Stimulated activated naive B cell treated with anti-CD40 and anti-IgM and Interleukin-4, amounts not matched to agents 10 μg/mL and 1 μg/mL and 100 μg/mL, for 72 hours (primary cell): ENCODE measurements at regions not wholly inside any gene's neighbourhood (a gene's known extent, or its start where the extent isn't known, plus 50 kb on each side); places are given as distances from the start of the nearest gene placed in this dataset.

ENCODE experiments used
- ATAC-seq, 2 donors: fragments of 150-1000 bp; cut with Tn5 transposase; replicated peaks; 2 replicates each; pipeline ENCODE4 v1.10.0; 2021; ENCODE audit warnings: moderate library complexity in 1 of 2
- DNase-seq: peaks from one replicate; pipeline ENCODE4 v3.0.0; 2021
- H3K27ac Mint-ChIP-seq: one replicate; pipeline ENCODE4 v1.8.0; 2022; ENCODE audit warnings: mild to moderate bottlenecking, mixed read lengths
- H3K27me3 Mint-ChIP-seq, 2 donors: one replicate each; pipeline ENCODE4 v1.8.0; 2022; ENCODE audit warnings: mixed read lengths in 2 of 2
- H3K36me3 Mint-ChIP-seq, 2 donors: one replicate each; pipeline ENCODE4 v1.8.0; 2022; ENCODE audit warnings: mixed read lengths in 2 of 2, mild to moderate bottlenecking in 1 of 2
- H3K4me1 Mint-ChIP-seq, 2 donors: one replicate each; pipeline ENCODE4 v1.8.0; 2022; ENCODE audit warnings: mixed read lengths in 2 of 2, mild to moderate bottlenecking in 1 of 2
- H3K4me3 Mint-ChIP-seq, 2 donors: one replicate each; pipeline ENCODE4 v1.8.0; 2022; ENCODE audit warnings: mild to moderate bottlenecking in 2 of 2, mixed read lengths in 2 of 2, moderate library complexity in 1 of 2
- H3K9me3 Mint-ChIP-seq, 2 donors: one replicate each; pipeline ENCODE4 v1.8.0; 2022; ENCODE audit warnings: mixed read lengths in 2 of 2, mild to moderate bottlenecking in 1 of 2

- DNase-seq (no peak), ATAC-seq (no peak)
- no peaks in the 10 kb centered on the region for H3K9me3 Mint-ChIP-seq
- H3K4me1 Mint-ChIP-seq = no peaks in the 10 kb centered on the region
- no peaks in the 10 kb centered on the region for H3K27me3 Mint-ChIP-seq
- no peak overlapping the region for H3K4me3 Mint-ChIP-seq
- H3K27ac Mint-ChIP-seq = no peak overlapping the region
- H3K36me3 Mint-ChIP-seq = no peaks in the 10 kb centered on the region
These were observed 70.1 kb upstream of the PLPP4 start for GRCh38 chr10:120386896-120387295.

- no peak overlapping the region for H3K27ac Mint-ChIP-seq
- H3K4me3 Mint-ChIP-seq = no peak overlapping the region
- DNase-seq = no peak
- no peaks in the 10 kb centered on the region for H3K4me1 Mint-ChIP-seq
- no peak for ATAC-seq
- no peaks in the 10 kb centered on the region for H3K9me3 Mint-ChIP-seq
- no peaks in the 10 kb centered on the region for H3K27me3 Mint-ChIP-seq
- H3K36me3 Mint-ChIP-seq = no peaks in the 10 kb centered on the region
These were observed 69.7 kb upstream of the PLPP4 start for GRCh38 chr10:120387326-120387725.

GRCh38 chr10:120392245-120392644 lies 64.8 kb upstream of the PLPP4 start:
- H3K27me3 Mint-ChIP-seq = peaks cover 6% of the 10 kb centered on the region in 2 donors
- DNase-seq (no peak), ATAC-seq (no peak)
- H3K4me3 Mint-ChIP-seq = no peak overlapping the region
- H3K36me3 Mint-ChIP-seq = no peaks in the 10 kb centered on the region
- no peak overlapping the region for H3K27ac Mint-ChIP-seq
- no peaks in the 10 kb centered on the region for H3K4me1 Mint-ChIP-seq
- H3K9me3 Mint-ChIP-seq = no peaks in the 10 kb centered on the region

- H3K4me1 Mint-ChIP-seq = no peaks in the 10 kb centered on the region
- no peak overlapping the region for H3K4me3 Mint-ChIP-seq
- H3K27ac Mint-ChIP-seq = no peak overlapping the region
- ATAC-seq (no peak), DNase-seq (no peak)
- H3K9me3 Mint-ChIP-seq = no peaks in the 10 kb centered on the region
- no peaks in the 10 kb centered on the region for H3K36me3 Mint-ChIP-seq
- H3K27me3 Mint-ChIP-seq = peaks cover 6% of the 10 kb centered on the region in 2 donors
These were observed 64.4 kb upstream of the PLPP4 start for GRCh38 chr10:120392671-120393079.

- no peak for DNase-seq
- no peak overlapping the region for H3K4me3 Mint-ChIP-seq
- no peak overlapping the region for H3K27ac Mint-ChIP-seq
- H3K27me3 Mint-ChIP-seq = peaks cover 6% of the 10 kb centered on the region in 2 donors
- ATAC-seq = no peak
- no peaks in the 10 kb centered on the region for H3K4me1 Mint-ChIP-seq
- H3K36me3 Mint-ChIP-seq = no peaks in the 10 kb centered on the region
- H3K9me3 Mint-ChIP-seq = peaks cover 0 to 1% of the 10 kb centered on the region in 2 donors
These were observed 62.6 kb upstream of the PLPP4 start for GRCh38 chr10:120394446-120394845.

- H3K27ac Mint-ChIP-seq = no peak overlapping the region
- no peaks in the 10 kb centered on the region for H3K4me1 Mint-ChIP-seq
- no peaks in the 10 kb centered on the region for H3K36me3 Mint-ChIP-seq
- H3K9me3 Mint-ChIP-seq = peaks cover 0 to 1% of the 10 kb centered on the region in 2 donors
- peaks cover 6% of the 10 kb centered on the region in 2 donors for H3K27me3 Mint-ChIP-seq
- DNase-seq (no peak), ATAC-seq (no peak)
- H3K4me3 Mint-ChIP-seq = no peak overlapping the region
These were observed 60.8 kb upstream of the PLPP4 start for GRCh38 chr10:120396228-120396627.

- no peaks in the 10 kb centered on the region for H3K36me3 Mint-ChIP-seq
- H3K4me3 Mint-ChIP-seq = no peak overlapping the region
- ATAC-seq (no peak), DNase-seq (no peak)
- H3K4me1 Mint-ChIP-seq = no peaks in the 10 kb centered on the region
- H3K9me3 Mint-ChIP-seq = peaks cover 0 to 1% of the 10 kb centered on the region in 2 donors
- H3K27ac Mint-ChIP-seq = no peak overlapping the region
- H3K27me3 Mint-ChIP-seq = peaks cover 6% of the 10 kb centered on the region in 2 donors
These were observed 58.8 kb upstream of the PLPP4 start for GRCh38 chr10:120398180-120398579.

GRCh38 chr10:120400601-120401000 lies 56.4 kb upstream of the PLPP4 start:
- Mint-ChIP-seq H3K27me3 (peaks cover 0 to 7% of the 10 kb centered on the region in 2 donors), H3K4me3 (no peak overlapping the region), H3K4me1 (no peaks in the 10 kb centered on the region), H3K36me3 (no peaks in the 10 kb centered on the region), H3K27ac (no peak overlapping the region), H3K9me3 (peaks cover 4 to 5% of the 10 kb centered on the region in 2 donors)
- DNase-seq (no peak), ATAC-seq (no peak)

- Mint-ChIP-seq H3K4me1 (no peaks in the 10 kb centered on the region), H3K27me3 (peaks cover 0 to 7% of the 10 kb centered on the region in 2 donors), H3K36me3 (no peaks in the 10 kb centered on the region), H3K4me3 (no peak overlapping the region), H3K9me3 (peaks cover 4 to 5% of the 10 kb centered on the region in 2 donors), H3K27ac (no peak overlapping the region)
- DNase-seq (no peak), ATAC-seq (no peak)
These were observed 54.8 kb upstream of the PLPP4 start for GRCh38 chr10:120402147-120402766.

- Mint-ChIP-seq H3K4me3 (no peak overlapping the region), H3K36me3 (no peaks in the 10 kb centered on the region), H3K9me3 (peaks cover 4 to 5% of the 10 kb centered on the region in 2 donors), H3K4me1 (no peaks in the 10 kb centered on the region), H3K27me3 (peaks cover 2 to 7% of the 10 kb centered on the region in 2 donors), H3K27ac (no peak overlapping the region)
- DNase-seq (no peak), ATAC-seq (no peak)
These were observed 53.9 kb upstream of the PLPP4 start for GRCh38 chr10:120403109-120403508.

GRCh38 chr10:120406376-120406775 lies 50.7 kb upstream of the PLPP4 start:
- DNase-seq = no peak
- H3K9me3 Mint-ChIP-seq = peaks cover 2 to 9% of the 10 kb centered on the region in 2 donors
- H3K27ac Mint-ChIP-seq = no peak overlapping the region
- H3K4me3 Mint-ChIP-seq = no peak overlapping the region
- H3K27me3 Mint-ChIP-seq = peaks cover 7 to 9% of the 10 kb centered on the region in 2 donors
- H3K4me1 Mint-ChIP-seq = no peaks in the 10 kb centered on the region
- no peak for ATAC-seq
- no peaks in the 10 kb centered on the region for H3K36me3 Mint-ChIP-seq
